ENCODE measurements at regions not wholly inside any gene's neighbourhood (a gene's known extent, or its start where the extent isn't known, plus 50 kb on each side); places are given as distances from the start of the nearest gene placed in this dataset.

DNA sequence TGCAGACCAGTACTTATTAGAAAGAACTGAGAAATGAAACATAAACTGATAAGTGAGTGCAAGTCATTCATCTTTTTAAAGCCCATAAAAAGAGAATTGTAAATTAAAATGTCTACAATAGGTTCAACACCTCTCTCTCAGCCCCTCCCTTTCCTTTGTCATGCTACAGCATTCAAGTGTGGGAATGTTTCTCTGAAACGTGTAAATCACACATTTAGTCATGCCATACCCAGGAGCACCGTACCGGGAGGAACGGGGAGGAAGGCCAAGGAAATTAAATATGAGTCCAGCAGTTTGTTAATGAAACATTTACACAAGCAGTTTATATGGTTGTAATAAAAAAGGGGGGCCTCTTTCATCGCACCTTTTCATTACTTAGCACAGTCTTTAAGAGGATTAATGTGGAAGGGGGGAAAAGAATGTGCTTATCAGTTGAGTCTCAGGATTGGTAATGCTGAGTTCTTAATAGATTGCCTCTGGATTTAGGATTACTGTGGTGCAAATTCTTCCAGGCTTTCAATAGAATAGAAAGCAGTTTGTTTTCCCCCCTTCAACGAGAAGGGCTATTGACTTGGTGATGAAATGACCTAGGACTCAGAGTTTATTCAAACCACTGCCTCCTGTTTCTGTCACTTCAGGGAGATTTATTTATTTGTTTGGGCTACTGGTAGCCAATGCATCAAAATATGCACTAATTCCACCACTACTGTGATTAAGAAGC, 176.0 kb upstream of the ZNF608 start:
- DNase-seq (ENCODE audit: low read depth): no peak

DNA sequence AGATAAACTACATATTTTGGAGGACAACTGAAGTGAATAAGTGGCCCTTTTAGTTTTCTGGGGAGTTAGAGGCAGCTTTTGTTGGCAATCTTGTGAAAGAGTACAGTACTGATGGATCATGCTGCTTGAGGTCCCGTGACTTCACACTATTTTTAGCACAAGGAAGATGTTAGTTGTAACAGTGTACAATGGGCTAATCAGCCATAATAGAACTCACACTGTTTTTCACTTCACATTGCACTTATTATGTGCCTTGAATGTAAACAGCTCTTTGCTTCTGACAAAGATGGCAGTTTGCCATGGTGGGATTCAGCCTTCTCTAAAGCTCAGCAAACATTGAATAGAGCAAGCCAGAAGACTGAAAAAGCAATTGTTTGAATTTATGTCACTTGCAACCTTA, 176.7 kb upstream of the ZNF608 start:
- no peak for DNase-seq (ENCODE audit: low read depth)

DNA sequence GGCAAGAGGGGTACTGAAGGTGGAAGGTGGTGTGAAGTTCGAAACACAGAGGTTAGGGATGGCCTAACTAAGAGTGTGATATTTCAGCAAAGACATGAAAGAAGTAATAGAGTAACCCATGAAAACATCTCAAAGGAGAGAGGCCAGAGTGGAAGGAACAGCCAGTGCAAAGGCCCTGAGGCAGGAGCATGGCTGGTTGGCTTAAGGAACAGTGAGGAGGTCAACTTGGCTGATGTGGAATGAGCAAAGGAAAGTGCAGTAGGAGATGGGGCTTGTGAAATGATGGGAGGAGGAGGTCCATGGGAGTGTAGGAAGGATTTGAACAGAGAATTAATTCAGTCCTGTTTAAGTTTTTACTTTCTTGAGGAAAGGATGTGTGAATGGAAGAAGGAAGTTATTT, 178.3 kb upstream of the ZNF608 start:
- DNase-seq (ENCODE audit: low read depth): no peak

DNA sequence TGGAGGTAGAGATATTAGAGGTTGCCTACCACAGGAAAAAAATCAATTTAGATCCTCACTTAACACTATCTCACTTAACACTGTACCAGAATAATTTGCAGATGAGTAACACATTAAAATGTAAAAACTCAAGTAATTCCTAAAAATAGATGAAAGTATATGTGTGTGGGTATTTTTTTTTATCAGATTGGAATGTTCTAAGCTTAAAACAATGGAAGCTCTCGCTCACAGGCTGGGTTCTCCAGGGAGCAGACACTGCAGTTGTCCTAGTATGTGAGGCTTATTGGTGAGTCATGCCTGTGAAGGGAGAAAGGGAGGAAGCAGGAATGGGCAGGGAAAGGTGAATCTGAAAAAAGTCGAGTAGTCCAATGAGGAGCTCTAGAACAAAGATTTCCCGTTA, 181.3 kb upstream of the ZNF608 start:
- DNase-seq (ENCODE audit: low read depth): no peak

DNA sequence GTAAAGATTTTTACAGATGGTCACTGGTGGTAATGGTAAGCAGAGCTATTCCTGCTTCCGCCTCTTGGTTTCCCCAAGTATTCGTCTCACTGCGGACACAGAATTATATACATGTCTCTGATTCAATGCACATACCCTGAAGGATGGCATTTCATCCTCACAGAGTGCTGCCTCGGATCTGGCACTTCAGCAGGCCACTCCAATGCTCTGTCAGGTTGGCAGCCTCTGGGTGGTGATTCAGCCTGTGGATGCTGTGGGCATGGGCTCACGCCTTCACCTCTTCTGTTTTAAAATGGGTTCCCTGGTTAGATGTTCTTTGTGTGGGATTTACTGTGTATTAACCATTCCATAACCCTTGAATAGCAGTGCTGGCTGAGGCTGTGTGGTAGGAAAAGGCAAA, 182.6 kb upstream of the ZNF608 start:
- DNase-seq (ENCODE audit: low read depth): no peak

DNA sequence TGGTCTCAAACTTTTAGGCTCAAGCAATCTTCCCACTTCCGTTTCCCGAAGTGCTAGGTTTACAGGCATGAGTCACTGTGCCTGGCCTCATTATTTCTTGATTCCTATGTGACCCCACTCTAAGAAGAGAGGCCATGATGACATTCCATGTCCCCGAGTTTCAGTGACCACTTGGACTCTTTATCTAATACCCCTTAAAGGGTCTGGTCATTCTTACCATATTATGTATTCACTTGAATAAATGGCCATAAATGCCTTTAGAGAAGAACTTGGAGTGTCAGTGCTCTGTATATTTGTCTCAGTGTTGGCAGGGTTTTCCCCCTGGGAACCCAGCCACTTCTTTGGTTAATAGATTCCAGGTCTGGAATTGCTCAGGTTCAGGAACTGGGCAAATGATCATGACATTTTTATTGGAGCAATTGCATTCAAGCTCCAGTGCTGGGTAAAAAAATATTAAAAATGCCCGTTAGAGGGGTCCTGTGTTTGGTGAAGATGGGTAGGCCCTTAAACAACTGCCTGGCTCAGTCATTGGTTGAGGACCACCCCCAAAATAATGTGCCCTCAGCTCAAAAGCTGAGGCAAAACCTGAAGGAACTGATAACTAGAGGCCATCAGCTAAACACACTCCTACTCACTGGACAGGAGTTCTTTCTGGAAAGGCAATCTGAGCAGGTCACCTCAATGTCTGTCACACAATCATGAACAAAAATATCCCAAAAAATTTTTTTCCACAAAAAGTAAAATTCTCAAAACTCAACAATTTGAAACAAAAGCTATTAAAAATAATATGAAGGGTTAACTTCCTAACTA, 186.6 kb upstream of the ZNF608 start:
- DNase-seq (ENCODE audit: low read depth): no peak

DNA sequence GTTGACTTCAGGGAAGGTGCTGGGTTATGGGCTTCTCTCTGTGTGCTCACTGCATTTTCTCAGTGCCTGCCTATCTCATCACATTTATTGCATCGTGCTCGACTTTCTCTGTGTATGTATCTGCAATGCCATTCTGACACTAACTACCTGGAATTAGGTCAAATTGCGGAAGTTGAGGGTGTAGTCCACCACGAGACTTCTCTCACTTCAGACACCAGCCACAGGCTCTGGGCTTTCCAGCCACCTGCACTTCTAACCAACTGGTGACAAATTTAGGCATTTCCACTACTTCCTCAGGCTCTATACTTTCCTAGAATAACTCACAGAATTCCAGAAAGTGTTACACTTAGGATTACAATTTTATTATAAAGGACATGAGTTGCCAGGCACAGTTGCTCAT, 188.6 kb upstream of the ZNF608 start:
- DNase-seq (ENCODE audit: low read depth): no peak

DNA sequence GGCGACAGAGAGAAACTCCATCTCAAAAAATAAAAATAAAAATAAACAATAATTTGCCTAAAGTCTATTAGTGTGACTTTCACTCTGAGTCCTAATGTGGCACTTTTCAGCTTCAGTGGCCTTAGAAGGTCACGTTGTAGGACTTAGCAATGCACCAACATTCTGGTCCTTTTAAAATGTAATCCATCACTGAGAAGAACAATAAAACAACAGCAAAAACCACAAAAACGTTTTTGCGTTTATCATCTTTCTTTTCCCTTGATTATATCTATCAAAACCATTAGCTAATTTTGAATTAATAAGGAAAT, 190.1 kb upstream of the ZNF608 start:
- DNase-seq (ENCODE audit: low read depth): no peak

DNA sequence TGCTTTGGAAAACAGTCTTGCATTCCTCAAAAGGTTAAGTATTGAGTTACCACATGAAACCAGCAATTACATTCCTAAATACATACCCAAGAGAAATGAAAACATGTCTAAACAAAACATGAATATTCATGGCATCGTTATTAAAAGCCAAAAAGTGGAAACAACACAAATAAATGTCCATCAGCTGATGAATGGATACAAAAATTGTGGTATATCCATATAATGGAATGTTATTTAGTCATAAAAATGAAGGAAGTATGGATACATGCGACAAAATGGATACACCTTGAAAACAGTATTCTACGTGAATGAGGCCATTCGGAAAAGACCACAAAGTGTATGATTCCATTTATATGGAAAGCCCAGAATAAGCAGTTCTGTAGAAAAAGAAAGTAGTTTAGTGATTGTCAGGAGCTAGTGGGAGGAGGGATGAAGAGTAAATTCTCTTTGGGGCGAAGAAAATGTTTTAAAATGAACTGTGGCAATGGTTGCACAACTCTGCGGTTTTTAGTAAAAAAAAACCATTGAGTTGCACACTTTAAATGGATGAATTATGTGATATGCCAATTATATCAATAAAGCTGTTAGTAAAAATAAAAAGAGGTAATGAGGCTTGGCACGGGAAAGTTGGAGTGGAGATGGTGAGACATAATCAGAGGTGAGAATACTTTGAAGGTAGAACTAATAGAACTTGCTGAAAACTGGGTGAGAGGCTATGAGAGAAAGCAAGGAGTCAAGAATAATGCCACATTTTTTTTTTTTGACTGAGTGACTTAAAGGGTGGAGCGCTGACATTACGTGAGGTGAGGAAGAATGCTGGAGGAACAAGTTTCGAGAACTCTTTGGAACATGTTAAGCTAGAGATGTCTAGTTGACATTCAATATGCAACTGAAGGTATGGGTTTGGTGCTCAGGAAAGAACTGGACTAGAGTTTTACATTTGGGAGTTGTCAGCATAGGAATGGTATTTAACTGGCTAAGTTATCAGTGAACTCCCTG, 194.9 kb upstream of the ZNF608 start:
- no peak for DNase-seq (ENCODE audit: low read depth)

DNA sequence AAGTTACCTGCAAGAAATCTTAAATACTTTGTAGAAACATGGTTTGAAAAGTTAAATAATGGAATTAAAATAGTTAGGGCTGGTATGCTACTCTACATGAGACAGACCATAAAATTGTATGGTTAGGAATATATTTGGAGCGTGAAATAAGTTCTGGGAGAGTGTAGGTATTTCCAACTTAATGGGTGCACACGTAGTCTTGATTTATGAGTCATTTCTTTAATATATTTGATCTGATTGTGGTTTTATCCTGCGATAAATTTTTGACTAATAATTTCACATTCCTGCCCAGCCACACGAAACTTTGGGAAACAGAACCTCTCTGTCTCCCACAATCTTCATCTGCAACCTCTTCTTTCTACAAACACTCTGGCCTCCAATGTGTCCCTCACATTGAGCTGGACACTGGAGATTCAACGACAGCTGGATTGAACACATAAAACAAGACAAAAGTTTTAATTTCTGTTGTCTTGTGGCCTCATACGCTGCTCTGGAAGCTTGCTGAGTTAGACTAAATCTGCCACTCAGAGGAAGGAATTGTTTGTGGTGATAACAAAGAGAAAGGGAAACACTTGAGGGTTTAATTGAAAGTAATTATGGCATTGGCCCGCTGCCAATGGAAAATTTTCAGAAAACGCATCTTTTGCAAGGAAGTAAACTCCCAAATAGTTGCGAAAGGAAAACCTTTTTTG, 201.8 kb upstream of the ZNF608 start:
- DNase-seq (ENCODE audit: low read depth): no peak

DNA sequence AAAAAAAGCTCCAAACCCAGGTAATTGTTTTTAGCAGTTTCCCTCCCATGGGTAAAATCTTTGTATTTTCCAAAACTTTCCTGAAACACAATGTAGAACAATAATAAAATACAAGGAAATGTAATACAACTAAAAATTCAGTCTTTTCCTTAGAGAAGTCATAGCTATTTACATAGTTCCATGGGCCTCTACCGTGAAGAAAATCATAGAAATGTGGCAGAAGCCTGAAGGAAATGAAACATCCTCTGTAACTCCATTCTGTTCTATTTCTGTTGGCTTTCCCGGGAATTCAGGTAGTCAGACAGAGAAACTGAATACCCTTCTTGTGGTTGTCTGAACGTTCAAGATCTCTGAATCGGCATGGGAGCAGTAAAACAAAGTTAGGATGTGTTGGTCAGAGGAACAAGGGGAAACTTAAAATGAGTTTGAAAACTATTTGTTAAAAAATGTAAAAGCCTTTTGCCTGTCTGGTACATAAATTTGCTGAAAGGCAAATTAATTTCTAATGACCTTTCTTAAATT, 202.4 kb upstream of the ZNF608 start:
- DNase-seq (ENCODE audit: low read depth): no peak

DNA sequence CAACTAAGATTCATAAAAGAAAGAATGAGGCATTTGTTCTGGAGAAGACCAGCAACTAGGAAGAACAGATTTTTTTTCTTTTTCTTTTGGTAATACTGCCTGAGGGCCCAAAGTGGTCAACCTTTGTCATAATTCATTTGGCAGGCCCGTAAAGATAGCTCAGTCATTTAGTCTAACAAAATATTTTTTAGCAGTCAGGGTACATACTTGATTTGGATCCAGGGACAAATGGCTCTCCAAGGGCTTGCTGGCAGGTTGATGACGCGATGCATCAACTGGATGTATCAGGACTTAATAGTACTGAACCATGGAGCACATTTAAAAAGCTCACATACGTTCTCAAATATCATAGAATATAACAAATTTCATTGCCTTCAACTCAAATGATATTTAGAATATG, 203.4 kb upstream of the ZNF608 start:
- DNase-seq (ENCODE audit: low read depth): no peak

DNA sequence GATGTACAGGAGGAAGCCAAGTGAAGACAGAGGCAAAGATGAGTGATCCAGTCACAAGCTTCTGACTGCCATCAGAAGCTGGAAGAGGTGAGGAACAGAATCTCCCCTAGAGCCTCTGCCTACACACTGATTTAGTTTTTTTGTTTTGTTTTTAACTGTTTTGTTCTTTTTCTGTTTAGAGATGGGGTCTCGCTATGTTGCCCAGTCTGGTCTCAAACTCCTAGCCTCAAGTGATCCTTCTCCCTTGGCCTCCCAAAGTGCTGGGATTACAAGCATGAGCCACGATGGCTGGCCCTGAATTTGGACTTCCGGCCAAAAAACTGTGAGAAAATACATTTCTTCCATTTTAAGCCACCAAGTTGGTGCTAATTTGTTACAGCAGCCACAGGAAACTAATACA, 204.7 kb upstream of the ZNF608 start:
- DNase-seq (ENCODE audit: low read depth): no peak

DNA sequence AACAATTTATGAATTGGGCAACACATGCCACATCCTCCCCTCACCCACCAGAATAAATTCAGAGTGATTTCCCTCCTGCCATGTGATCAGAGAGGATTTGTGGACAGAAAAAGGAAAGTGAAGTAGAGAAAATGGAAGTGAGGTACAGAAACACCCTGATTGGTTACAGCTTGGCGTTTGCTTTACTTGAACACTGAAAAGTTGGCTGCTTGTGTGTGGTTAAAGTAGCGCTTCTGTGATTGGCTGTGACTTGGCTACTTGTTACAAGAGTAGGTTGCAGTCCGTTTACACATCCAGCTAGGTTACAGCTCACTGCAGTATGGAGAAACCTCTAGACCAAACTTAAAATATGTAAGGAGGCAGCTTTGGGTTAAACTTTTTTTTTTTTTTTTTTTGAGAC, 205.2 kb upstream of the ZNF608 start:
- no peak for DNase-seq (ENCODE audit: low read depth)

DNA sequence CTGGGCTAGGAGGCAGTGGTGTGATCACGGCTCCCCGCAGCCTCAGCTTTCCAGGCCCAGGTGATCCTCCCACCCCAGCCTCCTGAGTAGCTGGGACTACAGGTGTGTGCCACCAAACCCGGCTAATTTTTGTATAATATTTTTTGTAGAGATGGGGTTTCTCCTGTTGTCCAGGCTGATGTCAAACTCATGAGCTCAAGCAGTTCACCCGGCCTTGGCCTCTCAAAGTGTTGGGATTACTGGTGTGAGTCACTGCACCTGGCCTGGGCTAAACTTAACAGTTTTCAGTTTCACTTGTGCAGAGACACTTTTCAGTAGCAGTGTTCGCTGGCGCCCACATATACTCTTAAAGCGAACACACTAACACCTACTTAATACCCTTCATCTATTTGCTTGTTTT, 205.6 kb upstream of the ZNF608 start:
- DNase-seq (ENCODE audit: low read depth): no peak

DNA sequence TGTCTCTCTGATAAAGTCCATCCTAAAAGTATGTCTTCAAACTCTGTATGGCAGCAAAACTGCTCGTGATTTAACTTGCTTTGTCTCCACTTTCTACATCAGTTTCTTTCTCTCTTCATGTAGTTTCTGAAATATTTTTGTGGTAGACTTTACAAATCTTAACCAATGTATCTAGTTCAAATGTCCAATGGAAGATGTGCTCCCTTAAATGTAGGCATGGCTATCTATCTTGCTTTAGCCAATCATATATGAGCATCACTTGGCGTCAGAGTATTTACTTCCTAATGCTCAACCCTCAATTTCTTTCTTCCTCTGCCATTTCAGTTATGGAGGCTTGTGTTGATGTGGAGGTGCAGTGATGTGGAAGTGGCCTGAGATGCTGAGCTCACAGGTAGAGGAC, 206.1 kb upstream of the ZNF608 start:
- no peak for DNase-seq (ENCODE audit: low read depth)

DNA sequence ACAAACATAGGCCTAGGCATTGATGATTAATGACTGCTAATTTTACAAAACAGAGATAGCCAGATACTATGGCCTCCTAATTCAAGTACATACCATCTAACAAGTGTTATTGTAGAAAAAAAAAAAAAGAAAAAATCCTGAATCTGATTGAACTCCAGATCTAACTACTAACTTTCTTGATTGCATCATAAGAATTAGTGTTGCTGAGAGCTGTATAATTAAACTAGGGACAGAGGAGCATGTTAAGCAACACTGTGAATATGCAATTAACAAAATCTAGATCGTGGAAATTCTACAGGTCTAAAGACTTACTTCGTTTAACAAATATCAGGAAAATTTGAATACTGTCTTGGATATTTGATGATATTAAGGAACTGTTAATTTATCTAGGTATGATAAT, 208.3 kb upstream of the ZNF608 start:
- no peak for DNase-seq (ENCODE audit: low read depth)

DNA sequence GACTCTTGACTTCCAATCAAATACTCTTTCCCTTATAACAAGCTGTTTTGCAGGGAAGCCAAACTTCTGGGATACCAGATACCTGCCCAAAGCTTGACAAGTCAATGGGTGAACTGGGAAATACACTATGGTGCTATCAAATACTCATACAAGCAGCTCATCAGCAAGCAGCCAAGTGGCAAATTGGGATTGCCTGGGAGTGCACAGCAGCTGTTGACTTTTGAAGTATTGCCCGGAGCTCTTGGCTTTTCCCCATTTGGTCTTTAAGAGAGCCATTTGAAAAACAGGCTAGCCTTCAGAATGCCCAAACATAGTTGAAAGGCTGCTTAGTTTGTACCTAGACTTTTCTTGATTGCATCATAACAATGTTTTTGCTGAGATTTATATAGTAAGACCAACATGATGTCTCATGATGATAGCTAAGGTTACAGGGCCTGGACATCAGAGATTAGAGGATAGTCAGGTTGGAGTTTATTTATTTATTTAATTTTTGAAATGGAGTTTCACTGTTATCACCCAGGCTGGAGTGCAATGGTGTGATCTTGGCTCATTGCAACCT, 210.1 kb upstream of the ZNF608 start:
- DNase-seq (ENCODE audit: low read depth): no peak

DNA sequence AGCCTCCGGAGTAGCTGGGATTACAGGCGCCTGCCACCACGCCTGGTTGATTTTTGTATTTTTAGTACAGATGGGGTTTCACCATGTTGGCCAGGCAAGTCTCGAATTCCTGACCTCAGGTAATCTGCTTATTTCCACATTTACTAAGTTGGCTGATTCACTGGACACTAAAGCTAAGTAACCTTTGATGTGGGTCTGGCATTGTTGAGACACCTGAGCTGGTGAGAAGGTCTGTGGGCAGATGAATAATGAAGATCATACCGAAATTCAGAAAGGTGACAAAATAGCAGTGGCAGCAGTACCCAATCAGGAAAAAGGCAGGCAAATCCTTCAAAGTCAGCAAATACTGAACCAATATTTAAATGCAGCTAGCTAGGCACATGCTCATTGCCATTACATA, 210.6 kb upstream of the ZNF608 start:
- DNase-seq (ENCODE audit: low read depth): no peak

DNA sequence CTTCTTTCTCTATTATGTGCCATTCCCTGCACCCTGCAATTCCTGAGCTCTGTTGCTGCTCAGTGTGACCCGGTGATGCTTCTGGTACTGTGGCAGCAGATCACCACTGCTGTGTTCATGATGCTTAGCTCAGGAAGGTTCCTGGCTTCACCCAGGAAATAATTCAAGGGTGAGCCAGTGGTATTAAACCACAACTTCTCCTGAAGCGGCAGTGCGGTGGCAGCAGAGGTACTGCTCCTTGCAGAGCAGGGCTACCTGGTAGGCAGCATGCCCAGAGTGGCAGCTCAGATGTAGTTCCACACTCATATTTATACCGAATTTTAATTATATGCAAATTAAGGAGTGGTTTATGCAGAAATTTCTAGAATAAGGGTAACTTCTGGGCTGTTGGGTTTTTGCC, 213.8 kb upstream of the ZNF608 start:
- DNase-seq (ENCODE audit: low read depth): no peak

DNA sequence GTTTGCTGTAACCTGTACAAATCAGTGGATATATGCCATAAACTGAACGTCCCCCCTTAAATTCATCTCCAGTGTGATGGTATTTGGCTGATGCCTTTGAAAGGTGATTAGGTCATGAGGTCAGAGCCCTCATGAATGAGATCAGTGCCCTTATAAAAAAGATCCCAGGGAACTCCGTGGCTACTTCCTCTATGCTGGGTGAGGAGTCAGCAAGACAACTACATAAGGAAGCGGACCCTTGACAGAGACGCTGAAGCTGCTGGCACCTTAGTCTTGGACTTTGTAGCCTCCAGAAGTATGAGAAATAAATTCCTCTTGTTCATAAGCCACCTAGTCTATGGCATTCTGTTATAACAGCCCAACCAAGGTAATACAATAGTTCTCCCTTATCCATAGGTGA, 215.1 kb upstream of the ZNF608 start:
- no peak for DNase-seq (ENCODE audit: low read depth)

DNA sequence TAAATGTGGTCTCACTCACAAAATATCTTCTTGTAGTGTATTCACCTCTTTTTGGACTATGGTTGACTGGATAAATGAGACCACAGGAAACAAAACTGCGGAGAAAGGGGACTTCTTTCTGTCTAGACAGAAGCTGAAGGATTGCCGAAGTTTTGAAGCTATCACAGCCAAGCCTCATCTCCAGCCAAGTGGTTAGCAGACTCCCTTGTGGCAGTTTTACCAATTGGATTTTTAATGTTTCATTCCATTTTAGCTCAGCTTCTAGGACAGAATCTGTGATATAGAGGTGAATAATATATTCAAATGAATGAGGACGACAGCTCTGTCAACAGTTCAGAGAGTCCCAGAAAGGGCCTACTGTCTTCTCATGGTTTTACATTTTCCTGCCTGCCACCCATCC, 215.7 kb upstream of the ZNF608 start:
- no peak for DNase-seq (ENCODE audit: low read depth)
